Suppressor macrophage treated with lipopolysaccharide for 4 hours (primary cell): ENCODE measurements at regions not wholly inside any gene's neighbourhood (a gene's known extent, or its start where the extent isn't known, plus 50 kb on each side); places are given as distances from the start of the nearest gene placed in this dataset.
"Not testable (repeated sequence)": the region's sequence is repeated elsewhere in the genome, so short reads cannot be mapped to it uniquely, and the experiment has no call there.

Experiments used
- DNase-seq: peaks from one replicate; pipeline ENCODE4 v3.0.0-alpha.2; 2020

GRCh38 chrX:1700757-1701156, 85.9 kb downstream of the ASMT start:
- DNase-seq, result no peak

GRCh38 chrX:1701396-1701901, 86.6 kb downstream of the ASMT start:
- DNase-seq, result not testable (repeated sequence)

- DNase-seq, result not testable (repeated sequence)
Measured at GRCh38 chrX:1702142-1702541, 87.3 kb downstream of the ASMT start.

- not testable (repeated sequence) for DNase-seq
Measured at GRCh38 chrX:1702557-1702956, 87.7 kb downstream of the ASMT start.

GRCh38 chrX:1709277-1709676, 94.4 kb downstream of the ASMT start:
- not testable (repeated sequence) for DNase-seq

GRCh38 chrX:1713296-1713695, 98.4 kb downstream of the ASMT start:
- DNase-seq, result no peak

- DNase-seq, result no peak
Measured at GRCh38 chrX:1717373-1717772, 102.5 kb downstream of the ASMT start.

- no peak for DNase-seq
Measured at GRCh38 chrX:1719270-1719669, 104.4 kb downstream of the ASMT start.

- DNase-seq, result no peak
Measured at GRCh38 chrX:1720836-1721235, 106.0 kb downstream of the ASMT start.

- no peak for DNase-seq
Measured at GRCh38 chrX:1725472-1725871, 110.6 kb downstream of the ASMT start.

- DNase-seq, result peak; percentile 50
Measured at GRCh38 chrX:1727531-1728027, 112.7 kb downstream of the ASMT start.

GRCh38 chrX:1734806-1735205, 119.9 kb downstream of the ASMT start:
- DNase-seq, result no peak

- no peak for DNase-seq
Measured at GRCh38 chrX:1741816-1742394, 127.0 kb downstream of the ASMT start.

- DNase-seq, result no peak
Measured at GRCh38 chrX:1743105-1743504, 128.2 kb downstream of the ASMT start.

GRCh38 chrX:1743663-1744062, 128.8 kb downstream of the ASMT start:
- DNase-seq, result no peak

GRCh38 chrX:1748408-1748807, 133.5 kb downstream of the ASMT start:
- DNase-seq, result no peak

GRCh38 chrX:1749499-1749898, 134.6 kb downstream of the ASMT start:
- no peak for DNase-seq

GRCh38 chrX:1750267-1750666, 135.4 kb downstream of the ASMT start:
- DNase-seq, result no peak

GRCh38 chrX:1751781-1752180, 136.9 kb downstream of the ASMT start:
- no peak for DNase-seq

GRCh38 chrX:1752799-1753198, 137.9 kb downstream of the ASMT start:
- not testable (repeated sequence) for DNase-seq

- no peak for DNase-seq
Measured at GRCh38 chrX:1754077-1754476, 139.2 kb downstream of the ASMT start.

GRCh38 chrX:1763294-1763693, 148.4 kb downstream of the ASMT start:
- no peak for DNase-seq

- DNase-seq, result not testable (repeated sequence)
Measured at GRCh38 chrX:1764883-1765364, 150.1 kb downstream of the ASMT start.

GRCh38 chrX:1767026-1767425, 152.2 kb downstream of the ASMT start:
- no peak for DNase-seq

GRCh38 chrX:1778817-1779216, 164.0 kb downstream of the ASMT start:
- no peak for DNase-seq
